NCI-H748 treated with DMSO at 0.1 percent for 48 hours (cell line): ENCODE measurements at regions not wholly inside any gene's neighbourhood (a gene's known extent, or its start where the extent isn't known, plus 50 kb on each side); places are given as distances from the start of the nearest gene placed in this dataset.

Source experiments
- DNase-seq: peaks from one replicate; lab custom pipeline; 2025; lab: John Stamatoyannopoulos, UW

- no peak for DNase-seq
These were observed 142.8 kb upstream of the IRX2 start for GRCh38 chr5:2894316-2894715.

GRCh38 chr5:2892466-2893000, 141.1 kb upstream of the IRX2 start:
- DNase-seq, result no peak

- no peak for DNase-seq
These were observed 140.3 kb upstream of the IRX2 start for GRCh38 chr5:2891781-2892180.

GRCh38 chr5:2890011-2890410, 138.5 kb upstream of the IRX2 start:
- no peak for DNase-seq

GRCh38 chr5:2888520-2889060, 137.1 kb upstream of the IRX2 start:
- no peak for DNase-seq

- no peak for DNase-seq
These were observed 136.2 kb upstream of the IRX2 start for GRCh38 chr5:2887481-2888348.

GRCh38 chr5:2886531-2886930, 135.1 kb upstream of the IRX2 start:
- no peak for DNase-seq

- DNase-seq, result no peak
These were observed 132.3 kb upstream of the IRX2 start for GRCh38 chr5:2883771-2884170.

GRCh38 chr5:2879701-2880100, 128.2 kb upstream of the IRX2 start:
- DNase-seq, result no peak

- DNase-seq, result no peak
These were observed 126.0 kb upstream of the IRX2 start for GRCh38 chr5:2877522-2877921.

GRCh38 chr5:2876183-2876582, 124.7 kb upstream of the IRX2 start:
- DNase-seq, result no peak

- DNase-seq, result no peak
These were observed 122.6 kb upstream of the IRX2 start for GRCh38 chr5:2874099-2874498.

GRCh38 chr5:2872676-2873075, 121.2 kb upstream of the IRX2 start:
- DNase-seq, result no peak

GRCh38 chr5:2871282-2871681, 119.8 kb upstream of the IRX2 start:
- no peak for DNase-seq

GRCh38 chr5:2869471-2869870, 118.0 kb upstream of the IRX2 start:
- no peak for DNase-seq

GRCh38 chr5:2867373-2867933, 116.0 kb upstream of the IRX2 start:
- no peak for DNase-seq

- DNase-seq, result no peak
These were observed 115.3 kb upstream of the IRX2 start for GRCh38 chr5:2866662-2867372.

GRCh38 chr5:2865856-2866255, 114.4 kb upstream of the IRX2 start:
- DNase-seq, result no peak

GRCh38 chr5:2864515-2865105, 113.1 kb upstream of the IRX2 start:
- DNase-seq, result no peak

GRCh38 chr5:2863675-2864433, 112.4 kb upstream of the IRX2 start:
- no peak for DNase-seq

GRCh38 chr5:2863133-2863532, 111.7 kb upstream of the IRX2 start:
- DNase-seq, result no peak
